NT2/D1 (cell line): ENCODE measurements at regions not wholly inside any gene's neighbourhood (a gene's known extent, or its start where the extent isn't known, plus 50 kb on each side); places are given as distances from the start of the nearest gene placed in this dataset.

Experiments used
- DNase-seq: peaks from one replicate; pipeline ENCODE4 v3.0.0-alpha.2; 2011; ENCODE audit warnings: low read depth, low spot score
- H3K27me3 ChIP-seq: 2 replicates; pipeline ENCODE4 v1.6.0; 2011; ENCODE audit warnings: mild to moderate bottlenecking; ENCODE audit not compliant: insufficient read length, insufficient read depth
- H3K36me3 ChIP-seq: 2 replicates; pipeline ENCODE4 v1.6.1; 2011; ENCODE audit warnings: mild to moderate bottlenecking, low read length, mixed read lengths; ENCODE audit not compliant: insufficient read depth, insufficient read length
- H3K4me1 ChIP-seq: 2 replicates; pipeline ENCODE4 v1.5.1; 2011; ENCODE audit not compliant: insufficient read depth, insufficient read length
- H3K4me3 ChIP-seq: 2 replicates; pipeline ENCODE4 v1.5.1; 2011; ENCODE audit warnings: low read depth; ENCODE audit not compliant: insufficient read length
- H3K9ac ChIP-seq: 2 replicates; pipeline ENCODE4 v1.6.0; 2011; ENCODE audit warnings: low read depth; ENCODE audit not compliant: insufficient read length
- H3K9me3 ChIP-seq: 2 replicates; pipeline ENCODE4 v1.5.1; 2011; ENCODE audit warnings: mild to moderate bottlenecking, low read length; ENCODE audit not compliant: insufficient read depth
- SUZ12 ChIP-seq: IDR thresholded peaks from 2 replicates; pipeline ENCODE4 v1.6.1; 2011; ENCODE audit not compliant: insufficient read length, insufficient read depth; ENCODE audit errors: extremely low read depth
- YY1 ChIP-seq: IDR thresholded peaks from 2 replicates; pipeline ENCODE4 v1.6.1; 2011; ENCODE audit not compliant: insufficient read length, insufficient read depth
- ZNF274 ChIP-seq: IDR thresholded peaks from 2 replicates; pipeline ENCODE4 v1.6.1; 2011; ENCODE audit warnings: mild to moderate bottlenecking, low read depth, low read length

GRCh38 chrX:46040001-46040400 lies 505.2 kb downstream of the ZNF674 start:
- peaks cover 16% of the 10 kb centered on the region; the same call in 1 of the 2 replicates for H3K9me3 ChIP-seq
- no peak for DNase-seq
- no peaks in the 10 kb centered on the region for H3K27me3 ChIP-seq
- no peak overlapping the region for H3K9ac ChIP-seq
- no peaks in the 10 kb centered on the region for H3K4me1 ChIP-seq
- no peaks in the 10 kb centered on the region for H3K36me3 ChIP-seq
- no peak overlapping the region for H3K4me3 ChIP-seq
- no peak for TF ChIP-seq YY1
- no peak for TF ChIP-seq SUZ12
- TF ChIP-seq ZNF274 = no peak

GRCh38 chrX:46039526-46039925 lies 505.7 kb downstream of the ZNF674 start:
- DNase-seq = no peak
- H3K27me3 ChIP-seq = no peaks in the 10 kb centered on the region
- H3K36me3 ChIP-seq = no peaks in the 10 kb centered on the region
- H3K9me3 ChIP-seq = peaks cover 16% of the 10 kb centered on the region; the same call in 1 of the 2 replicates
- H3K4me3 ChIP-seq = no peak overlapping the region
- H3K9ac ChIP-seq = no peak overlapping the region
- no peaks in the 10 kb centered on the region for H3K4me1 ChIP-seq
- TF ChIP-seq SUZ12 (no peak), YY1 (no peak), ZNF274 (no peak)

GRCh38 chrX:46036508-46036907 lies 508.7 kb downstream of the ZNF674 start:
- no peak for TF ChIP-seq ZNF274
- no peak for TF ChIP-seq SUZ12
- TF ChIP-seq YY1 = no peak
- no peak overlapping the region for H3K4me3 ChIP-seq
- H3K9ac ChIP-seq = no peak overlapping the region
- H3K27me3 ChIP-seq = no peaks in the 10 kb centered on the region
- no peaks in the 10 kb centered on the region for H3K36me3 ChIP-seq
- peaks cover 10% of the 10 kb centered on the region; the same call in 1 of the 2 replicates for H3K9me3 ChIP-seq
- H3K4me1 ChIP-seq = no peaks in the 10 kb centered on the region
- no peak for DNase-seq

- Histone ChIP-seq H3K9ac (no peak overlapping the region), H3K4me1 (no peaks in the 10 kb centered on the region), H3K27me3 (no peaks in the 10 kb centered on the region), H3K36me3 (no peaks in the 10 kb centered on the region), H3K4me3 (no peak overlapping the region), H3K9me3 (no peaks in the 10 kb centered on the region)
- TF ChIP-seq ZNF274 (no peak), SUZ12 (no peak), YY1 (no peak)
- no peak for DNase-seq
These were observed 510.4 kb downstream of the ZNF674 start for GRCh38 chrX:46034868-46035267.

GRCh38 chrX:46029777-46030176 lies 515.4 kb downstream of the ZNF674 start:
- H3K9ac ChIP-seq = no peak overlapping the region
- H3K27me3 ChIP-seq = no peaks in the 10 kb centered on the region
- H3K9me3 ChIP-seq = no peaks in the 10 kb centered on the region
- no peak overlapping the region for H3K4me3 ChIP-seq
- no peak for DNase-seq
- TF ChIP-seq YY1 = no peak
- TF ChIP-seq ZNF274 = no peak
- TF ChIP-seq SUZ12 = no peak
- no peaks in the 10 kb centered on the region for H3K4me1 ChIP-seq
- H3K36me3 ChIP-seq = no peaks in the 10 kb centered on the region

- Histone ChIP-seq H3K4me3 (no peak overlapping the region), H3K4me1 (no peaks in the 10 kb centered on the region), H3K9me3 (no peaks in the 10 kb centered on the region), H3K9ac (no peak overlapping the region), H3K36me3 (no peaks in the 10 kb centered on the region), H3K27me3 (no peaks in the 10 kb centered on the region)
- no peak for DNase-seq
- TF ChIP-seq SUZ12 (no peak), YY1 (no peak), ZNF274 (no peak)
These were observed 528.9 kb downstream of the ZNF674 start for GRCh38 chrX:46016296-46016695.

- no peaks in the 10 kb centered on the region for H3K4me1 ChIP-seq
- no peak for DNase-seq
- no peak overlapping the region for H3K4me3 ChIP-seq
- no peaks in the 10 kb centered on the region for H3K9me3 ChIP-seq
- no peaks in the 10 kb centered on the region for H3K27me3 ChIP-seq
- H3K9ac ChIP-seq = no peak overlapping the region
- TF ChIP-seq ZNF274 = no peak
- no peak for TF ChIP-seq SUZ12
- TF ChIP-seq YY1 = no peak
- no peaks in the 10 kb centered on the region for H3K36me3 ChIP-seq
These were observed 529.6 kb downstream of the ZNF674 start for GRCh38 chrX:46015653-46016052.

- H3K9me3 ChIP-seq = no peaks in the 10 kb centered on the region
- H3K9ac ChIP-seq = no peak overlapping the region
- no peak for DNase-seq
- H3K27me3 ChIP-seq = no peaks in the 10 kb centered on the region
- H3K4me3 ChIP-seq = no peak overlapping the region
- TF ChIP-seq SUZ12 (no peak), YY1 (no peak), ZNF274 (no peak)
- no peaks in the 10 kb centered on the region for H3K36me3 ChIP-seq
- H3K4me1 ChIP-seq = no peaks in the 10 kb centered on the region
These were observed 552.7 kb downstream of the ZNF674 start for GRCh38 chrX:45992402-45993123.
